ENCODE measurements at regions not wholly inside any gene's neighbourhood (a gene's known extent, or its start where the extent isn't known, plus 50 kb on each side); places are given as distances from the start of the nearest gene placed in this dataset.
"Not testable (repeated sequence)": the region's sequence is repeated elsewhere in the genome, so short reads cannot be mapped to it uniquely, and the experiment has no call there.

DNA sequence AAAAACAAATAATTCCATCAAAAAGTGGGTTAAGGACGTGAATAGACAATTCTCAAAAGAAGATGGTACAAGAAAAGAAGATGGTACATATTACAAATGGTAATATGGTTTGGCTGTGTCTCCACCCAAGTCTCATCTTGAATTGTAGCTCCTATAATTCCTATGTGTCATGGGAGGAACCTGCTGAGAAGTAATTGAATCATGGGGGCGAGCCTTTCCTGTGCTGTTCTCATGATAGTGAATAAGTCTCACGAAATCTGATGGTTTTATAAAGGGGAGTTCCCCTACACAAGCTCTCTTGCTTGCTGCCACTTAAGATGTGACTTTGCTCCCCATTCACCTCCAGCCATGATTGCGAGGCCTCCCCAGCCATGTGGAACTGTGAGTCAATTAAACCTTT lies 172.9 kb downstream of the C11orf91 start:
- TF ChIP-seq, protein P1, sequence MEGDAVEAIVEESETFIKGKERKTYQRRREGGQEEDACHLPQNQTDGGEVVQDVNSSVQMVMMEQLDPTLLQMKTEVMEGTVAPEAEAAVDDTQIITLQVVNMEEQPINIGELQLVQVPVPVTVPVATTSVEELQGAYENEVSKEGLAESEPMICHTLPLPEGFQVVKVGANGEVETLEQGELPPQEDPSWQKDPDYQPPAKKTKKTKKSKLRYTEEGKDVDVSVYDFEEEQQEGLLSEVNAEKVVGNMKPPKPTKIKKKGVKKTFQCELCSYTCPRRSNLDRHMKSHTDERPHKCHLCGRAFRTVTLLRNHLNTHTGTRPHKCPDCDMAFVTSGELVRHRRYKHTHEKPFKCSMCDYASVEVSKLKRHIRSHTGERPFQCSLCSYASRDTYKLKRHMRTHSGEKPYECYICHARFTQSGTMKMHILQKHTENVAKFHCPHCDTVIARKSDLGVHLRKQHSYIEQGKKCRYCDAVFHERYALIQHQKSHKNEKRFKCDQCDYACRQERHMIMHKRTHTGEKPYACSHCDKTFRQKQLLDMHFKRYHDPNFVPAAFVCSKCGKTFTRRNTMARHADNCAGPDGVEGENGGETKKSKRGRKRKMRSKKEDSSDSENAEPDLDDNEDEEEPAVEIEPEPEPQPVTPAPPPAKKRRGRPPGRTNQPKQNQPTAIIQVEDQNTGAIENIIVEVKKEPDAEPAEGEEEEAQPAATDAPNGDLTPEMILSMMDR (IDR thresholded peaks at IDR 0.05) = not testable (repeated sequence)
- TF ChIP-seq EZH2 (IDR thresholded peaks at IDR 0.05; ENCODE audit: borderline replicate concordance, insufficient read depth, low read depth, low read length, poor library complexity, severe bottlenecking) = not testable (repeated sequence)

Measured in B cell (primary cell).